Sigmoid colon (tissue), 3 donors: ENCODE measurements at regions not wholly inside any gene's neighbourhood (a gene's known extent, or its start where the extent isn't known, plus 50 kb on each side); places are given as distances from the start of the nearest gene placed in this dataset.

Experiments used
- CTCF ChIP-seq, 4 experiments: fragments of 450-650 bp in 3 of 4; fragments of 200-600 bp in 1 of 4; IDR thresholded peaks; one replicate each; pipeline ENCODE4 v1.5.1; 2016 to 2019; ENCODE audit warnings: antibody characterized with exemption in 4 of 4, mild to moderate bottlenecking in 3 of 4, moderate library complexity in 2 of 4
- POLR2A ChIP-seq, 2 donors: fragments of 450-650 bp; IDR thresholded peaks; one replicate each; pipeline ENCODE4 v1.6.1; 2016; ENCODE audit warnings: antibody characterized with exemption in 2 of 2, mild to moderate bottlenecking in 2 of 2, moderate library complexity in 2 of 2

GRCh38 chr6:13868236-13868635 lies 53.9 kb upstream of the MCUR1 start:
- TF ChIP-seq CTCF (IDR thresholded peaks at IDR 0.05), result no peak
- no peak for TF ChIP-seq POLR2A (IDR thresholded peaks at IDR 0.05)
